Retinal pigment epithelial cell (primary cell): ENCODE measurements at regions not wholly inside any gene's neighbourhood (a gene's known extent, or its start where the extent isn't known, plus 50 kb on each side); places are given as distances from the start of the nearest gene placed in this dataset.
A peak's percentile ranks its signal among the peaks of the same experiment; 100 is the strongest.

Source experiments
- DNase-seq: peaks from one replicate; pipeline ENCODE4 v3.0.0-alpha.2; 2010; ENCODE audit warnings: low read depth
- H3K4me3 ChIP-seq: 2 replicates; pipeline ENCODE4 v1.5.1; 2011; ENCODE audit warnings: mild to moderate bottlenecking, low read length, control low read depth, moderate library complexity
- CTCF ChIP-seq: conservative IDR thresholded peaks from 2 replicates; pipeline ENCODE4 v1.5.1; 2011; ENCODE audit warnings: low read depth, low read length, control low read depth, inconsistent platforms

GRCh38 chr13:61486496-61486895 is 70.8 kb upstream of the PCDH20 start:
- TF ChIP-seq CTCF: no peak
- no peak overlapping the region for H3K4me3 ChIP-seq
- no peak for DNase-seq

- DNase-seq: no peak
- no peak overlapping the region for H3K4me3 ChIP-seq
- no peak for TF ChIP-seq CTCF
Measured at GRCh38 chr13:61485128-61485765, 69.6 kb upstream of the PCDH20 start.

GRCh38 chr13:61477619-61478018 is 62.0 kb upstream of the PCDH20 start:
- DNase-seq: no peak
- TF ChIP-seq CTCF: no peak
- H3K4me3 ChIP-seq: no peak overlapping the region

- TF ChIP-seq CTCF: no peak
- no peak for DNase-seq
Measured at GRCh38 chr13:61470786-61471185, 55.1 kb upstream of the PCDH20 start.

GRCh38 chr13:61466280-61466679 is 50.6 kb upstream of the PCDH20 start:
- TF ChIP-seq CTCF: peak; percentile 43
- no peak for DNase-seq
- no peak overlapping the region for H3K4me3 ChIP-seq

More at GRCh38 chr13:61470786-61471185, 55.1 kb upstream of the PCDH20 start:
- H3K4me3 ChIP-seq: no peak overlapping the region
